Bronchial epithelial cell (primary cell): ENCODE measurements at regions not wholly inside any gene's neighbourhood (a gene's known extent, or its start where the extent isn't known, plus 50 kb on each side); places are given as distances from the start of the nearest gene placed in this dataset.
"Not testable (repeated sequence)": the region's sequence is repeated elsewhere in the genome, so short reads cannot be mapped to it uniquely, and the experiment has no call there.

Source experiments
- DNase-seq: peaks from one replicate; pipeline ENCODE4 v3.0.0-alpha.2; 2010; ENCODE audit warnings: low read depth
- FAIRE-seq: peaks from 2 replicates; lab custom pipeline; 2011; peaks lifted over from hg19 to GRCh38; lab: Jason Lieb, UNC
- H3K27me3 ChIP-seq: 2 replicates; pipeline ENCODE4 v1.5.1; 2011; ENCODE audit warnings: low read length; ENCODE audit not compliant: control insufficient read depth, insufficient read depth
- H3K36me3 ChIP-seq: 2 replicates; pipeline ENCODE4 v1.5.1; 2011; ENCODE audit warnings: low read length; ENCODE audit not compliant: control insufficient read depth, insufficient read depth
- H3K4me3 ChIP-seq: 2 replicates; pipeline ENCODE4 v1.5.1; 2011; ENCODE audit warnings: mild to moderate bottlenecking, low read depth, low read length, control low read depth
- CTCF ChIP-seq: IDR thresholded peaks from 2 replicates; pipeline ENCODE4 v1.5.1; 2011; ENCODE audit warnings: mild to moderate bottlenecking, moderate library complexity, low read length, control low read depth, inconsistent platforms; ENCODE audit not compliant: insufficient read depth, severe bottlenecking

DNA sequence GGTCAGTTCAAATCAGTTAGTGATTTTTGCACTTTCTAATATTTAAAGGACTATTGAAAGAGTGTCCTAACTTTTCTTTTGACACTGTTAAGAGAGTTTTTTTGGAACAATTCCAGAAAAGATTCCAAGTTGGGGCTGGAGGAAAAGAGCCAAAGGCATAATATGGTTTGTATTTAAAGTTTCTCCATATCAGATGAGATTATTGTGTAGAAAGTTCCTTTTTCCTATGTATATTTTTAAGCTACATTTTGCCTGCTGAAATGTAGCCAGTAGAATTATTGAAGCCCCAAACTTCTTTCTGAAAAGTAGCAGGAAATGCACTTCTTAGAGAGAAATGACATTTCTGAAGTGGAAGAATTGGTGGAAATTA, 136.5 kb upstream of the TSC22D2 start:
- no peaks in the 10 kb centered on the region for H3K36me3 ChIP-seq
- DNase-seq (no peak), FAIRE-seq (no peak)
- H3K27me3 ChIP-seq, result no peaks in the 10 kb centered on the region
- no peak for TF ChIP-seq CTCF
- H3K4me3 ChIP-seq, result no peak overlapping the region

GRCh38 chr3:150270883-150271590, 137.1 kb upstream of the TSC22D2 start:
- FAIRE-seq, result no peak
- Histone ChIP-seq H3K27me3 (no peaks in the 10 kb centered on the region), H3K36me3 (no peaks in the 10 kb centered on the region), H3K4me3 (no peak overlapping the region)
- TF ChIP-seq CTCF, result no peak
- DNase-seq, result no peak

GRCh38 chr3:150270444-150270843, 137.7 kb upstream of the TSC22D2 start:
- not testable (repeated sequence) for H3K27me3 ChIP-seq, H3K4me3 ChIP-seq, DNase-seq, FAIRE-seq, H3K36me3 ChIP-seq

DNA sequence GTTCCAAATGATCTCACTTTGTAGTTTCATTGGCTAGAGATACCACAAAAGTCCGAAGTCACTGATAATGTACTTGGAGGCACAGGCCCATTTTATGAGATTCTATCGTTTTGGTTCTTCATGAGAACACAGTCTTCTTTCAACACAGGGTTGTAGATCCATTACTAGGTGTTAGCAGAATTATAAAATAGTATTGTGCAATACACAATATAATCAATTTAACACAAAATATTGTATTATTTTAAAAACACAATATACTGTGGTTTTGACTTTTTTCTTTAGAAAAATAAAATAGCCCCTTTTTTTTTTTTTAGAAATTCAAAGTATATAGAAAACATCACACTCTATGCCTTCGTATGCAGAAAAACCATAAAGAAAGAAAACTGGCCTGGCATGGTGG, 138.6 kb upstream of the TSC22D2 start:
- FAIRE-seq (no peak), DNase-seq (no peak)
- H3K27me3 ChIP-seq, result no peaks in the 10 kb centered on the region
- H3K36me3 ChIP-seq, result no peaks in the 10 kb centered on the region
- H3K4me3 ChIP-seq, result no peak overlapping the region
- no peak for TF ChIP-seq CTCF

GRCh38 chr3:150268426-150269391, 139.4 kb upstream of the TSC22D2 start:
- no peak for TF ChIP-seq CTCF
- no peak overlapping the region for H3K4me3 ChIP-seq
- DNase-seq, result peak; percentile 66
- H3K36me3 ChIP-seq, result no peaks in the 10 kb centered on the region
- H3K27me3 ChIP-seq, result no peaks in the 10 kb centered on the region
- FAIRE-seq, result no peak

DNA sequence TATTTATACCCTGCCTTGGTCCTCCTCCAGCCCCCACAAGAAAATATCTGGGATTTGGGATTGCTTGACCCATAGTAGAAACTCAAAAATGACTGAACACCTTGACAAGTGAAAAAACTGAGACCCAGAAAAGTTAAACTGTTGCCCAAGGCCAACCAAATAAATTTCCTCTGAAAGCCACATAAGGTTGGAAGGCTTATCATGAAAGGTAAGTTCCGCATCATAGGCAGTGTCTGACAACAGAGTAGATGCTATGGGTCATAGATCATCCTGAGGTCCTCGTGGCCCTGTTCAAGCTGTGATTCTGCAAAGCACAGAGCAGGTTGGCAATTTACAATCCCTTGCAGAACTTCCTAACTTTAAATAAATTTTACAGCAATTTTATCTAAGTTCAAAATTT, 140.8 kb upstream of the TSC22D2 start:
- H3K27me3 ChIP-seq, result no peaks in the 10 kb centered on the region
- H3K4me3 ChIP-seq, result no peak overlapping the region
- no peak for DNase-seq
- no peak for TF ChIP-seq CTCF
- H3K36me3 ChIP-seq, result no peaks in the 10 kb centered on the region
- no peak for FAIRE-seq
